ENCODE measurements at regions not wholly inside any gene's neighbourhood (a gene's known extent, or its start where the extent isn't known, plus 50 kb on each side); places are given as distances from the start of the nearest gene placed in this dataset.
A peak's percentile ranks its signal among the peaks of the same experiment; 100 is the strongest.

GRCh38 chr9:91141407-91141965, 220.2 kb downstream of the AUH start:
- no peak for DNase-seq

GRCh38 chr9:91143162-91143561, 218.6 kb downstream of the AUH start:
- DNase-seq = no peak

- DNase-seq = no peak
Observed at GRCh38 chr9:91143642-91144041, 218.1 kb downstream of the AUH start.

GRCh38 chr9:91144769-91145168, 216.9 kb downstream of the AUH start:
- no peak for DNase-seq

- DNase-seq = no peak
Observed at GRCh38 chr9:91145496-91145895, 216.2 kb downstream of the AUH start.

GRCh38 chr9:91146391-91147019, 215.2 kb downstream of the AUH start:
- DNase-seq = no peak

- DNase-seq = no peak
Observed at GRCh38 chr9:91147079-91147708, 214.5 kb downstream of the AUH start.

GRCh38 chr9:91148306-91148705, 213.4 kb downstream of the AUH start:
- DNase-seq = no peak

- no peak for DNase-seq
Observed at GRCh38 chr9:91150273-91150997, 211.3 kb downstream of the AUH start.

GRCh38 chr9:91150998-91151717, 210.6 kb downstream of the AUH start:
- DNase-seq = no peak

GRCh38 chr9:91151718-91152095, 210.0 kb downstream of the AUH start:
- no peak for DNase-seq

- DNase-seq = no peak
Observed at GRCh38 chr9:91154686-91155085, 207.0 kb downstream of the AUH start.

- DNase-seq = no peak
Observed at GRCh38 chr9:91155181-91155580, 206.5 kb downstream of the AUH start.

GRCh38 chr9:91155746-91156376, 205.9 kb downstream of the AUH start:
- DNase-seq = no peak

GRCh38 chr9:91156451-91157234, 205.1 kb downstream of the AUH start:
- no peak for DNase-seq

- no peak for DNase-seq
Observed at GRCh38 chr9:91157883-91158282, 203.8 kb downstream of the AUH start.

GRCh38 chr9:91158286-91158685, 203.4 kb downstream of the AUH start:
- DNase-seq = no peak

GRCh38 chr9:91158946-91159345, 202.8 kb downstream of the AUH start:
- DNase-seq = no peak

- peak; percentile 39 for DNase-seq
Observed at GRCh38 chr9:91159664-91160121, 202.0 kb downstream of the AUH start.

GRCh38 chr9:91160181-91160580, 201.5 kb downstream of the AUH start:
- DNase-seq = peak; percentile 26

GRCh38 chr9:91160599-91161464, 200.9 kb downstream of the AUH start:
- DNase-seq = no peak
